GM19043 (cell line): ENCODE measurements at regions not wholly inside any gene's neighbourhood (a gene's known extent, or its start where the extent isn't known, plus 50 kb on each side); places are given as distances from the start of the nearest gene placed in this dataset.
"Not testable (repeated sequence)": the region's sequence is repeated elsewhere in the genome, so short reads cannot be mapped to it uniquely, and the experiment has no call there.

Experiments used
- ATAC-seq: cut with Tn5 transposase; IDR thresholded peaks from one replicate; pipeline ENCODE4 v1.9.1; 2021; ENCODE audit warnings: low read depth; ENCODE audit not compliant: unreplicated experiment

- not testable (repeated sequence) for ATAC-seq
These were observed 270.0 kb upstream of the RRP15 start for GRCh38 chr1:218015106-218015505.

GRCh38 chr1:218024211-218024720 is 260.8 kb upstream of the RRP15 start:
- no peak for ATAC-seq

GRCh38 chr1:218025454-218025853 is 259.6 kb upstream of the RRP15 start:
- ATAC-seq: no peak

GRCh38 chr1:218027152-218027551 is 257.9 kb upstream of the RRP15 start:
- no peak for ATAC-seq

- ATAC-seq: no peak
These were observed 254.2 kb upstream of the RRP15 start for GRCh38 chr1:218030846-218031245.

- ATAC-seq: no peak
These were observed 253.2 kb upstream of the RRP15 start for GRCh38 chr1:218031901-218032300.

- no peak for ATAC-seq
These were observed 250.6 kb upstream of the RRP15 start for GRCh38 chr1:218034468-218034867.

GRCh38 chr1:218048828-218049420 is 236.2 kb upstream of the RRP15 start:
- no peak for ATAC-seq

- no peak for ATAC-seq
These were observed 235.5 kb upstream of the RRP15 start for GRCh38 chr1:218049641-218050040.

GRCh38 chr1:218058730-218059129 is 226.4 kb upstream of the RRP15 start:
- ATAC-seq: no peak

- no peak for ATAC-seq
These were observed 220.7 kb upstream of the RRP15 start for GRCh38 chr1:218064426-218064825.

GRCh38 chr1:218066332-218066731 is 218.8 kb upstream of the RRP15 start:
- ATAC-seq: no peak

- no peak for ATAC-seq
These were observed 216.9 kb upstream of the RRP15 start for GRCh38 chr1:218068241-218068640.

- no peak for ATAC-seq
These were observed 215.9 kb upstream of the RRP15 start for GRCh38 chr1:218069180-218069579.

GRCh38 chr1:218073062-218073461 is 212.0 kb upstream of the RRP15 start:
- no peak for ATAC-seq

- ATAC-seq: no peak
These were observed 206.2 kb upstream of the RRP15 start for GRCh38 chr1:218078916-218079315.

GRCh38 chr1:218079347-218079746 is 205.7 kb upstream of the RRP15 start:
- ATAC-seq: no peak

GRCh38 chr1:218079820-218080219 is 205.3 kb upstream of the RRP15 start:
- no peak for ATAC-seq

- ATAC-seq: no peak
These were observed 204.2 kb upstream of the RRP15 start for GRCh38 chr1:218080863-218081262.

GRCh38 chr1:218081358-218081757 is 203.7 kb upstream of the RRP15 start:
- ATAC-seq: no peak

GRCh38 chr1:218090459-218090858 is 194.6 kb upstream of the RRP15 start:
- ATAC-seq: no peak

- no peak for ATAC-seq
These were observed 183.7 kb upstream of the RRP15 start for GRCh38 chr1:218101409-218101808.

- ATAC-seq: no peak
These were observed 177.1 kb upstream of the RRP15 start for GRCh38 chr1:218108034-218108433.
